KMS-11 (cell line): ENCODE measurements at regions not wholly inside any gene's neighbourhood (a gene's known extent, or its start where the extent isn't known, plus 50 kb on each side); places are given as distances from the start of the nearest gene placed in this dataset.
A peak's percentile ranks its signal among the peaks of the same experiment; 100 is the strongest.

Experiments used
- H2AFZ ChIP-seq: fragments of 200-600 bp; sonication (generic); 2 replicates; pipeline ENCODE4 v1.6.1; 2016; ENCODE audit warnings: antibody characterized with exemption, mixed run types, low read depth
- H3K27ac ChIP-seq: fragments of 200-600 bp; sonication (generic); 2 replicates; pipeline ENCODE4 v1.6.1; 2016; ENCODE audit warnings: mild to moderate bottlenecking, mixed run types
- H3K27me3 ChIP-seq: fragments of 200-600 bp; sonication (generic); 2 replicates; pipeline ENCODE4 v1.6.1; 2017; ENCODE audit warnings: mild to moderate bottlenecking, low read depth, mixed run types, moderate library complexity; ENCODE audit not compliant: insufficient read depth
- H3K36me3 ChIP-seq: fragments of 200-600 bp; sonication (generic); 2 replicates; pipeline ENCODE4 v1.6.1; 2017; ENCODE audit warnings: mild to moderate bottlenecking, mixed run types; ENCODE audit not compliant: insufficient read depth
- H3K4me1 ChIP-seq: fragments of 200-600 bp; sonication (generic); 2 replicates; pipeline ENCODE4 v1.6.1; 2016; ENCODE audit warnings: mild to moderate bottlenecking, low read depth, mixed run types; ENCODE audit not compliant: poor library complexity, severe bottlenecking
- H3K4me2 ChIP-seq: fragments of 200-600 bp; sonication (generic); 2 replicates; pipeline ENCODE4 v1.7.0; 2016; ENCODE audit warnings: mild to moderate bottlenecking, mixed run types
- H3K4me3 ChIP-seq: fragments of 200-600 bp; sonication (generic); IDR thresholded peaks from 2 replicates; pipeline ENCODE4 v1.6.1; 2017; ENCODE audit warnings: low read depth, low read length, mixed read lengths; ENCODE audit not compliant: insufficient read depth
- H3K79me2 ChIP-seq: fragments of 200-600 bp; sonication (generic); 2 replicates; pipeline ENCODE4 v1.6.1; 2016; ENCODE audit warnings: low read depth, mixed run types; ENCODE audit not compliant: insufficient read depth
- H3K9ac ChIP-seq: fragments of 200-600 bp; sonication (generic); 2 replicates; pipeline ENCODE4 v1.6.1; 2016; ENCODE audit warnings: mild to moderate bottlenecking, mixed run types
- H4K20me1 ChIP-seq: fragments of 200-600 bp; sonication (generic); 2 replicates; pipeline ENCODE4 v1.6.1; 2016; ENCODE audit warnings: mild to moderate bottlenecking, mixed run types; ENCODE audit not compliant: insufficient read depth
- TF ChIP-seq, protein P1 (sequence below): fragments of 200-600 bp; sonication (generic); conservative IDR thresholded peaks from 2 replicates; pipeline ENCODE4 v1.6.1; 2017; ENCODE audit warnings: low read depth, mild to moderate bottlenecking, antibody characterized with exemption, low read length, moderate library complexity, mixed read lengths

GRCh38 chr21:18058731-18059398 is 185.8 kb upstream of the CHODL start:
- Histone ChIP-seq H3K4me3 (no peak overlapping the region), H2AFZ (no peak overlapping the region), H3K4me1 (no peaks in the 10 kb centered on the region), H3K27ac (no peak overlapping the region), H3K36me3 (no peaks in the 10 kb centered on the region), H3K27me3 (no peaks in the 10 kb centered on the region), H3K9ac (no peak overlapping the region), H4K20me1 (no peaks in the 10 kb centered on the region), H3K79me2 (no peaks in the 10 kb centered on the region), H3K4me2 (no peak overlapping the region)
- TF ChIP-seq, protein P1, sequence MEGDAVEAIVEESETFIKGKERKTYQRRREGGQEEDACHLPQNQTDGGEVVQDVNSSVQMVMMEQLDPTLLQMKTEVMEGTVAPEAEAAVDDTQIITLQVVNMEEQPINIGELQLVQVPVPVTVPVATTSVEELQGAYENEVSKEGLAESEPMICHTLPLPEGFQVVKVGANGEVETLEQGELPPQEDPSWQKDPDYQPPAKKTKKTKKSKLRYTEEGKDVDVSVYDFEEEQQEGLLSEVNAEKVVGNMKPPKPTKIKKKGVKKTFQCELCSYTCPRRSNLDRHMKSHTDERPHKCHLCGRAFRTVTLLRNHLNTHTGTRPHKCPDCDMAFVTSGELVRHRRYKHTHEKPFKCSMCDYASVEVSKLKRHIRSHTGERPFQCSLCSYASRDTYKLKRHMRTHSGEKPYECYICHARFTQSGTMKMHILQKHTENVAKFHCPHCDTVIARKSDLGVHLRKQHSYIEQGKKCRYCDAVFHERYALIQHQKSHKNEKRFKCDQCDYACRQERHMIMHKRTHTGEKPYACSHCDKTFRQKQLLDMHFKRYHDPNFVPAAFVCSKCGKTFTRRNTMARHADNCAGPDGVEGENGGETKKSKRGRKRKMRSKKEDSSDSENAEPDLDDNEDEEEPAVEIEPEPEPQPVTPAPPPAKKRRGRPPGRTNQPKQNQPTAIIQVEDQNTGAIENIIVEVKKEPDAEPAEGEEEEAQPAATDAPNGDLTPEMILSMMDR = no peak

GRCh38 chr21:18053151-18053550 is 191.5 kb upstream of the CHODL start:
- TF ChIP-seq, protein P1 = no peak
- no peaks in the 10 kb centered on the region for H3K27me3 ChIP-seq
- H3K4me2 ChIP-seq = no peak overlapping the region
- H3K36me3 ChIP-seq = no peaks in the 10 kb centered on the region
- no peak overlapping the region for H3K4me3 ChIP-seq
- H3K4me1 ChIP-seq = peaks cover 9% of the 10 kb centered on the region
- H3K9ac ChIP-seq = no peak overlapping the region
- no peak overlapping the region for H3K27ac ChIP-seq
- no peaks in the 10 kb centered on the region for H4K20me1 ChIP-seq
- no peak overlapping the region for H2AFZ ChIP-seq
- no peaks in the 10 kb centered on the region for H3K79me2 ChIP-seq

DNA sequence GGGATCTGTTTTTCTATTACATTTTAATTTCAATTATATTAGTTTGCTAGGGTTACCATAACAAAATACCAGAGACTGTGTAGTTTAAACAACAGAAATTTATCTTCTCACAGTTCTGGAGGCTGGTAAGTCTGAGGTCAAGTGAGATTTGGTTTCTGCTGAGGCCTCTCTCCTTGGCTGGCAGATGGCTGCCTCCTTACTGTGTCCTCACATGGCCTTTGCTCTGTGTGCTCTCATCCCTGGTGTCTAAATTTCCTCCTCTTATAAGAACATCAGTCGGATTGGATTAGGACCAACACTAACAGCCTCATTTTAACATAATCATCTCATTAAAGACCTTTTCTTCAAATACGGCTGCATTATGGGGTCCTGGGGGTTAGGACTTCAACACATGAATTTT is 195.2 kb upstream of the CHODL start:
- no peak overlapping the region for H3K27ac ChIP-seq
- TF ChIP-seq, protein P1 = no peak

GRCh38 chr21:18041012-18041411 is 203.6 kb upstream of the CHODL start:
- no peaks in the 10 kb centered on the region for H4K20me1 ChIP-seq
- no peaks in the 10 kb centered on the region for H3K79me2 ChIP-seq
- H3K36me3 ChIP-seq = no peaks in the 10 kb centered on the region
- TF ChIP-seq, protein P1 = peak; percentile 82
- H3K27me3 ChIP-seq = no peaks in the 10 kb centered on the region
- H3K4me2 ChIP-seq = no peak overlapping the region
- H3K4me3 ChIP-seq = no peak overlapping the region
- H3K4me1 ChIP-seq = peaks cover 9% of the 10 kb centered on the region
- no peak overlapping the region for H3K9ac ChIP-seq
- H3K27ac ChIP-seq = no peak overlapping the region
- peak overlapping the region; percentile 1; the same call in 1 of the 2 replicates for H2AFZ ChIP-seq

More for the DNA sequence above, 195.2 kb upstream of the CHODL start:
- Histone ChIP-seq H3K4me1 (peaks cover 9% of the 10 kb centered on the region), H4K20me1 (no peaks in the 10 kb centered on the region), H3K9ac (no peak overlapping the region), H3K4me2 (peak overlapping the region; percentile 5; the same call in 1 of the 2 replicates), H2AFZ (no peak overlapping the region), H3K27me3 (no peaks in the 10 kb centered on the region), H3K79me2 (no peaks in the 10 kb centered on the region), H3K4me3 (no peak overlapping the region), H3K36me3 (no peaks in the 10 kb centered on the region)
